ENCODE measurements at regions not wholly inside any gene's neighbourhood (a gene's known extent, or its start where the extent isn't known, plus 50 kb on each side); places are given as distances from the start of the nearest gene placed in this dataset.

DNA sequence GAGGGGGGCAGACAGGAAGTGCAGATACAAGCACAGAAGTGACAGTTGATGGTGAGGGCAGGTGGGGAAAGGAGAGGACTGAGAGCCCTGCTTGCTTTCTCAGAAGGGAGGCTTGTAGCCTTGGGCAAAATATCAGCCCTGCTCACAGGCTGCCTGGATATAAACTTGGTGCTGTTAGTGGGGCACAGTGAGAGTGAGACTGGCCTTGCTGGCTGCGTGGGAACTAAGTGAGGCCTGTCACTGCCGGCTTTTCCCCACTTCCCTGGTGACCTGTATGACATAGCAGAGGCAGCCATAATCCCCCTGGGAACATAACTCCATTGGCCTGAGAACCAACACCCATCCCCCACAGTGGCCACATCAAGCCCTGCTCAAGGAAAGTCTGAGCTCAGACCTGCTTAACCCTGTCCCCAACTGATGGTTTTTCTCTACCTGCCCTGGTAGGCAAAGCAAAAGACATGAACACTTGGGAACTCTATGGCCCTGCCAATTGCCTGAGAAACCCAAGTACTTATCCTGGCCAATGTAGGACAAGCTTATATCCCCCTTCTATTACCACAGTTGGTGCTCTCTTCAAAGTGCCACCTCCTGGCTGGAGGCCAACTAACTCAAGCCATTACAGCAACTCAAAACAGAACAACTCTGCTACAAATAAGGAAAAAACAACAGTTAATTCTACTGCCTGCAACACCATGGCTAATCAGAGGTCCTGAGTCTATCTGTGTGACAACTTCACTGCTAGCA lies 472.7 kb downstream of the PLPP3 start:
- no TSS peak for BruUV-seq (replicated peaks)
- Histone ChIP-seq H3K4me3 (no peak overlapping the region), H2AFZ (no peak overlapping the region), H3K27me3 (ENCODE audit: insufficient read depth, low read depth) (no peaks in the 10 kb centered on the region), H3K9me3 (ENCODE audit: insufficient read depth, low read depth) (peaks cover 12% of the 10 kb centered on the region), H3K9me2 (ENCODE audit: insufficient read depth) (no peaks in the 10 kb centered on the region), H3K27ac (no peak overlapping the region), H3F3A (ENCODE audit: insufficient read depth, low read depth) (no peaks in the 10 kb centered on the region), H4K20me1 (ENCODE audit: insufficient read depth) (no peaks in the 10 kb centered on the region), H3K4me2 (no peak overlapping the region), H3K79me2 (ENCODE audit: low read depth) (no peaks in the 10 kb centered on the region), H3K36me3 (ENCODE audit: low read depth) (no peaks in the 10 kb centered on the region), H3K4me1 (replicated peaks; ENCODE audit: insufficient read depth) (no peaks in the 10 kb centered on the region)
- no peak for TF ChIP-seq EZH2 (IDR thresholded peaks at IDR 0.05; ENCODE audit: low read depth)
- TF ChIP-seq, protein P1, sequence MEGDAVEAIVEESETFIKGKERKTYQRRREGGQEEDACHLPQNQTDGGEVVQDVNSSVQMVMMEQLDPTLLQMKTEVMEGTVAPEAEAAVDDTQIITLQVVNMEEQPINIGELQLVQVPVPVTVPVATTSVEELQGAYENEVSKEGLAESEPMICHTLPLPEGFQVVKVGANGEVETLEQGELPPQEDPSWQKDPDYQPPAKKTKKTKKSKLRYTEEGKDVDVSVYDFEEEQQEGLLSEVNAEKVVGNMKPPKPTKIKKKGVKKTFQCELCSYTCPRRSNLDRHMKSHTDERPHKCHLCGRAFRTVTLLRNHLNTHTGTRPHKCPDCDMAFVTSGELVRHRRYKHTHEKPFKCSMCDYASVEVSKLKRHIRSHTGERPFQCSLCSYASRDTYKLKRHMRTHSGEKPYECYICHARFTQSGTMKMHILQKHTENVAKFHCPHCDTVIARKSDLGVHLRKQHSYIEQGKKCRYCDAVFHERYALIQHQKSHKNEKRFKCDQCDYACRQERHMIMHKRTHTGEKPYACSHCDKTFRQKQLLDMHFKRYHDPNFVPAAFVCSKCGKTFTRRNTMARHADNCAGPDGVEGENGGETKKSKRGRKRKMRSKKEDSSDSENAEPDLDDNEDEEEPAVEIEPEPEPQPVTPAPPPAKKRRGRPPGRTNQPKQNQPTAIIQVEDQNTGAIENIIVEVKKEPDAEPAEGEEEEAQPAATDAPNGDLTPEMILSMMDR (conservative IDR thresholded peaks at IDR 0.05) = no peak
- intact Hi-C loops (cut with micrococcal nuclease; ENCODE audit: unreplicated experiment) = no loop called here
- no peak for DNase-seq
- ChIA-PET CTCF (no interaction called here), POLR2A (ENCODE audit: unreplicated experiment) (no interaction called here)

DNA sequence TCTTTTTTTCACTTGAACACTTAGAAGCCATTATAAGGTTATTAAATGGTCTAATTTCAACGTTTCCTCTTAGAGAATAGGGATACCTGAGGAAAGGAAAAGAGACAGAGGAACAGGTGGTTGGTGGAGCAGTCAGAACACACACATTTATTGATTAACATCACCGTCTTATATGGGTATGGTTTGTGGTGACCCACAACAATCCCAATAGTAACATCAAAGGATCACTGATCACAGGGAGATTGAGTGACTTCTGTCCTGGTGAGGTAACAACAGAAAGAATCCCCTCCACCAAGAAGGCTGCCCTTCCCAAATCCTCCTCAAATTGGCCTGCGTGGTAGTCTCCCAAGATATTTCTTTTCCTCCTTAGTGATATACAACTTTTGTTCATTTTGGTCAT lies 474.0 kb downstream of the PLPP3 start:
- Histone ChIP-seq H3K27me3 (ENCODE audit: insufficient read depth, low read depth) (no peaks in the 10 kb centered on the region), H3K79me2 (ENCODE audit: low read depth) (no peaks in the 10 kb centered on the region), H3K36me3 (ENCODE audit: low read depth) (no peaks in the 10 kb centered on the region), H3F3A (ENCODE audit: insufficient read depth, low read depth) (no peaks in the 10 kb centered on the region), H3K4me2 (no peak overlapping the region), H2AFZ (no peak overlapping the region), H3K4me3 (no peak overlapping the region), H3K27ac (no peak overlapping the region), H4K20me1 (ENCODE audit: insufficient read depth) (no peaks in the 10 kb centered on the region), H3K9me3 (ENCODE audit: insufficient read depth, low read depth) (peaks cover 12% of the 10 kb centered on the region; the same call in 1 of the 2 replicates), H3K4me1 (replicated peaks; ENCODE audit: insufficient read depth) (no peaks in the 10 kb centered on the region), H3K9me2 (ENCODE audit: insufficient read depth) (no peaks in the 10 kb centered on the region)
- ChIA-PET POLR2A (ENCODE audit: unreplicated experiment) (no interaction called here), CTCF (no interaction called here)
- intact Hi-C loops (cut with micrococcal nuclease; ENCODE audit: unreplicated experiment) = no loop called here
- TF ChIP-seq EZH2 (IDR thresholded peaks at IDR 0.05; ENCODE audit: low read depth) = no peak
- TF ChIP-seq, protein P1 (conservative IDR thresholded peaks at IDR 0.05) = no peak
- DNase-seq = no peak
- BruUV-seq (replicated peaks) = no TSS peak

DNA sequence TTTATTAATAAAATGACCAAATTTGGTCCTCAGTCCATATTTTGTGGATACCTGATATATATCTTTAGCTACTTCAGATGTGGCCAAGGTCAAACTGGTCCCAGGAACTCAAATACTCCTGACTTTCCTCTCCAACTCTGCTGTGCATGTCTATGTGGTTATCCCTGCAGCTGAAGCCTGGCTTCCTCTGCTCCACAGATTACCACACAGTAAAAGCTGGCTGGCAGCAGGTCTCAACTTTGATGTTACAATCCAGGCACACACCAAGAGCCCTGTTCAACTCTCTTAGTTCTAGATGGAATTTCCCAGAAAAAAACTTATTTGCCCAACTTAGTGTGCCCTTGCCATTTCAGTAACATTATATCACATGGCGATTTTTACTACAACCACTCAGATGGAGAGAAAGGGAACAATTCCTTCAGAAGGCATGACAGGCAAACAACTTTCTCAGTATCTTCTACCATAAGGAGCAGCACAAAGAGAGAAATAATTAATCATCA lies 479.5 kb downstream of the PLPP3 start:
- TF ChIP-seq, protein P1 (conservative IDR thresholded peaks at IDR 0.05) = no peak
- TF ChIP-seq EZH2 (IDR thresholded peaks at IDR 0.05; ENCODE audit: low read depth) = no peak
- H2AFZ ChIP-seq = no peak overlapping the region
- H3K4me2 ChIP-seq = no peak overlapping the region
- BruUV-seq (replicated peaks) = no TSS peak
- H3F3A ChIP-seq (ENCODE audit: insufficient read depth, low read depth) = no peaks in the 10 kb centered on the region
- H4K20me1 ChIP-seq (ENCODE audit: insufficient read depth) = no peaks in the 10 kb centered on the region
- H3K9me2 ChIP-seq (ENCODE audit: insufficient read depth) = no peaks in the 10 kb centered on the region
- no peak for DNase-seq
- peaks cover 10% of the 10 kb centered on the region; the same call in 1 of the 2 replicates for H3K9me3 ChIP-seq (ENCODE audit: insufficient read depth, low read depth)
- H3K27me3 ChIP-seq (ENCODE audit: insufficient read depth, low read depth) = no peaks in the 10 kb centered on the region
- no peaks in the 10 kb centered on the region for H3K79me2 ChIP-seq (ENCODE audit: low read depth)
- H3K4me1 ChIP-seq (replicated peaks; ENCODE audit: insufficient read depth) = no peaks in the 10 kb centered on the region
- CTCF ChIA-PET = no interaction called here
- H3K27ac ChIP-seq = no peak overlapping the region
- no peak overlapping the region for H3K4me3 ChIP-seq
- intact Hi-C loops (cut with micrococcal nuclease; ENCODE audit: unreplicated experiment) = no loop called here
- POLR2A ChIA-PET (ENCODE audit: unreplicated experiment) = no interaction called here
- no peaks in the 10 kb centered on the region for H3K36me3 ChIP-seq (ENCODE audit: low read depth)
